Stomach (tissue), 4 donors: ENCODE measurements at regions not wholly inside any gene's neighbourhood (a gene's known extent, or its start where the extent isn't known, plus 50 kb on each side); places are given as distances from the start of the nearest gene placed in this dataset.

Source experiments
- EP300 ChIP-seq: sonication (generic); formaldehyde crosslinking; IDR thresholded peaks from one replicate; pipeline ENCODE4 v1.6.1; 2017; ENCODE audit warnings: antibody characterized with exemption
- POLR2AphosphoS5 ChIP-seq, 3 donors: sonication (generic); formaldehyde crosslinking; IDR thresholded peaks; one replicate each; pipeline ENCODE4 v1.6.1; 2016; ENCODE audit warnings: antibody characterized with exemption in 3 of 3

GRCh38 chr16:47817048-47817447 is 338.7 kb downstream of the ABCC12 start:
- TF ChIP-seq POLR2AphosphoS5 (IDR thresholded peaks at IDR 0.05): no peak
- TF ChIP-seq EP300: no peak
